SK-N-SH treated with all-trans-retinoic acid at 6 μM for 48 hours (cell line): ENCODE measurements at regions not wholly inside any gene's neighbourhood (a gene's known extent, or its start where the extent isn't known, plus 50 kb on each side); places are given as distances from the start of the nearest gene placed in this dataset.

Experiments used
- ISL1 ChIP-seq: fragments of 250-450 bp; sonication (Bioruptor Pico); IDR thresholded peaks from 2 replicates; pipeline ENCODE4 v2.1.2; 2022; ENCODE audit warnings: mild to moderate bottlenecking, moderate library complexity
- PATZ1 ChIP-seq: fragments of 250-450 bp; sonication (Bioruptor Pico); IDR thresholded peaks from 2 replicates; pipeline ENCODE4 v1.8.0; 2020; ENCODE audit warnings: mild to moderate bottlenecking, moderate library complexity, borderline replicate concordance
- ZNF565 ChIP-seq: fragments of 450-650 bp; formaldehyde crosslinking; conservative IDR thresholded peaks from 2 replicates; pipeline ENCODE4 v1.5.0; 2020; ENCODE audit warnings: low read depth, mild to moderate bottlenecking, moderate library complexity

- no peak for TF ChIP-seq ISL1
- TF ChIP-seq ZNF565 (CRISPR knock-in tag): no peak
- TF ChIP-seq PATZ1 (CRISPR knock-in tag): no peak
Measured at GRCh38 chr12:88951177-88951576, 370.9 kb upstream of the KITLG start.
